Dermis microvascular lymphatic vessel endothelial cell (primary cell): ENCODE measurements at regions not wholly inside any gene's neighbourhood (a gene's known extent, or its start where the extent isn't known, plus 50 kb on each side); places are given as distances from the start of the nearest gene placed in this dataset.

Experiments
- DNase-seq, 2 donors: peaks; one replicate each; pipeline versions ENCODE4 v3.0.0 to v3.0.0-alpha.2; 2010; ENCODE audit warnings: low read depth in 2 of 2

DNA sequence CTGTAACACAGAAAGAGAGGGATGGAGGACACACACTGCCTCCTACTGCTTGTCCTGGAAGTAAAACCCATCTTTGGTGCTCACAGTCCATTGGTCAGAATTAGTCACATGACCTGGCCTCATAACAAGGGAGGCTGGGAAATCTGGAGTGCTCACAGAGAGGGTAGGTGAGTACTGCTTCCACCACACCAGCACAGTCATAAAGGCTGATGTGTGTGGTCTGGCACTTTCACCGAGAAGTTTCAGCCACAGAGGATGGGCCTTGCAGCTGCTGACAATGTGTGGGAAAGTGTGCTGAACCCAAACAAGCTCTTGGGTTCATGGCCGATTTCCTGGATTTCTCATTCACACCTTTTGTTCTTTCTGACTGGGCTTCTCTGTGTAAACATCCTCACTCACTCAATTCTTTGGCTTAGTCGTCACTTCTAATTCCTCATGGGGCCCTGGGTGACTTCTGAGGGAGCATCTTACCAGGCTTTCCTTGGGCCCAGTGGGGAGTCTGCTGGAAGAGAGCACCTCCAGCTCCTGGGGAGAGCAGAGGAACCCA, 100.7 kb downstream of the ASB7 start:
- peak; percentile 94 to 98 for DNase-seq

DNA sequence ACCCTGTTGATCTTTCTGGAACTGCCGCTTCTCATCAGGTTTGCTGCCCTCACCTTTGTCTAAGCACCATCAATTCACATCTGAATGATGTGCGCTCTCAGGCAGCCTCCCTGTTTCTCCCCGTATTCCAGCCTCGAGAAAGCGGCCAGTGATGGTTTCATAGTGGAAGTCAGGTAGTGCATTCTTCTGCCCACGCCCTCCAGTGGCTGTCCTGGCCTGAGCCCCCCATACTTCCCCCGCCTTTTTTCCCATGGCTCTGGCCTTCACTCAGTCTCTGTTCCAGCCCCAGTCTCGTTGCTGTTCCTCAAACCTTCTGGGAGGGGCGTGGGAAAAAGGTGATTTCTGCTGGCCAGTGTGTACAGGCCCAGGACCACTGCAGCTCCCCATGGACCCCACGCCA, 101.3 kb downstream of the ASB7 start:
- no peak for DNase-seq

DNA sequence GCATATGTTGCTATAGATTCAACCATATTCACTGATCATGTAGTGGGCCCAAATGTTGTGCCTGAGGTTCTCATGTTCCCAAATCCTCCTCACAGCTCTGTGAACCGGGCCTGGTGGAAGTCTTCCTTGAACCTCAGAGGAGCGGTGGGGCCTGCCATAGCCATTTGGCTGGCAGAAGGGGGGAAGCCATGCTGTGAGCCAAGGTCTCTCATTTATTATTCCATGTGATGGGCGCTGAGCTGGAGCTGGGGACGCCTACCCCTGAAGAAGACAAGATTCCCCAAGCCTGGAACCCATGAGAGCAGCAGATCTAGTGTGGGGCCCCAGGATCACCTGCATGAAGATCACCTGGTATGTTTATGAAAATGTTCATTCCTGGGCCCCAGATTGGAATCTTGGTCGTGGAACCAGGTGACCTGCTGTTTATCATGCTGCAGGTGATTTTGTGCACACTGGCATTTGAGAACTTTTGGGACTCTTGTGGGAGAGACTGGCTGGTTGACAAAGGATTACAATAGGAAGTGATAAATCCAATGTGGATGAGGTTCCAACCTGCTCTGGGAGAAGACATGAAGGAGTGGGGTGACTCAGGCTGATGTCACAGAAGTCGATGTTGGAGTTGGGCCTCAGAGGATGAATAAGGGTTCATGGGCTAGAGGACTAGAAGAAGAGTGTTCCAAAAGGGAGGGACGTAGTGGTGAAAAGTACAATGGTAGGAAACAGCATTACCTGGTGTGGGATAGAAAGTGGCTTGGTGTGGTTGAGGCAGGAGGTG, 102.1 kb downstream of the ASB7 start:
- DNase-seq: peak in 1 of 2 donors; percentile 62

DNA sequence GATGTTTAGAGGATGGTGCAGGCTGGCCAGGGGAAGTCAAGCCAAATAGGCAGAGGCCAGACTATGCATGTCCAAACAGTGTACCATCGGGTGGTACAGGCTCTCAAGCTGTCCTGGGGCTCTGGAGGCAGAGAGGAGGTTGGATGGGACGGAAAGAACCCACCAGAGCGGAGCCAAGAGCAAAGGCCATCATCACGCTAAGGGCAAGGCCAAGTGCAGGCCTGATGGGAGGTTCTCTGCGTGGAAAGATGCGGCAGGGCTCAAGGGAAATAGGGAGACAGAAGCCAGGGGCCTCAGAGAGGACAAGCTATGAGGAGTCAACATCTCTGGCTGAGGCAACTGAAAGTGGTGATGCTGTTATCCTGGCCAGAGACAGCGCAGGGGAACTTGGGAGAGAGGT, 102.7 kb downstream of the ASB7 start:
- no peak for DNase-seq

DNA sequence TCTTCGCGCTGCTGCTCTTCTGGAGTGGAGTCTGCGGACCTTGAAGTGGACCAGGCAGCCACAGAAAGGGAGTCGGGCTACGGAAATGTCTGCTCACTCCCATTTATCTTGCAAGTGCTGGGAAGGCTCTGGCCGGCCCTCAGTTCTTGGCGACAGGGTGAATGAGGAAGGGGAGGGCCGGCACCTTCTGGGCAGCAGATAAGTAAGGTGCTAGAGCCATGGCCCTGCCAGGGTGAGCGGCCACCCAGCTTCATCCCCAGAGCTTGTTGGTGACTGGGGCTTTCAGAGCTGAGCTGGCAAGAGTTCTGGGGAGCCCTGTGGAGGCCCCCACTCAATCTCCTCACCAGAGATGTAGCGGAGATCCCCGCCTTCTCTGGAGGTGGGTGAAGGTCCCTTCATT, 103.5 kb downstream of the ASB7 start:
- DNase-seq: no peak

DNA sequence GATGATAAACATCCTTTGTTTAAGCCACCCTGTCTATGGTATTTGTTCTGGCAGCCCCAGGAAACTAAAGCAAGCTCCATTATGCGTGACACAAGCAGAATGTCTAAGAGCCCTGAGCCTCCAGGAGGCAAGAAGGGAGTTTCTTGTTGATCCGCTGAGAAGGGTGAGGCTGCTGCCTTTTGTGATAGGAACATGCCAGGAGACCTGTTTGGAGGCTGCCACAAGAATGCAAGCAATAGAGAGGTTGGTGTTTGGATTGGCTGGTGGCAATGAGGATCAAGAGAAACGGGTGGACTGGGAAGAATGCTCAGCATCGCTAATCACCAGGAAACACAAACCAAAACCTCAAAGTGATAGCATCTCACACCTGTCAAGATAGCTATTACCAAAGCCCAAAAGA, 104.8 kb downstream of the ASB7 start:
- DNase-seq: no peak

DNA sequence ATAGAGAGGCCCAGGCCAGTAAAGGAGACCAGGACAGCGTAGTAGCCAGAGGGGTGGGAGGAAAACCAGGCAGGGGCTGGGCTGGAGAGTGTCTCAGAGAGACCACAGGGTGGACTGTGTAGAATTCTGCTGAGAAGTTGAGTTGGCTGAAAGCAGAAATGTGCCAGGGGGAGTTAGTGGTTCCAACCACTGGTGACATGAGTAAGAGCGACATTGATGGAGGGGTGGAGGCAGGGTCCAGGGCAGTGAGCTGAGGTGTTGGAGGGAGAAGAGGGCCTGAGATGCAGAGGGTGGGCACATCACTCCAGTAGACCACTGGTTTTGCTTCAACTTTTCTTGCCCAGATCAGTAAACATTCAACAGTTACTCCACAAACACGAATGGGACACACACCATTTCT, 106.5 kb downstream of the ASB7 start:
- DNase-seq: no peak

DNA sequence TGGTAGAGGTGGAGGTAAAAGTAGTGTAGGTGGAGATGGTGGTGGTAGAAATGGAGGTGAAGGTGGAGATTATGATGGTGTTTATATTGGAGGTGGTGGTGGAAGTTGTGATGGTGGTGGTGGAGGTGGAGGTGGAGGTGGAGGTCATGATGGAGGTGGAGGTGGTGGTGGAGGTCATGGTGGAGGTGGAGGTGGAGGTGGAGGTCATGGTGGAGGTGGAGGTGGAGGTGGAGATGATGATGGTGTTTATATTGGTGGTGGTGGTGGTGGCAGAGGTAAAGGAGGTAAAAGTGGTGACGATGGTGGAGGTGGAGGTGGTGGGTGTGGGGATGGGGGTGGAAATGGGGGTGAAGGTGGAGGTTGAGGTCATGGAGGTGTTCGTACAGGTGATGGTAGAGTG, 107.8 kb downstream of the ASB7 start:
- DNase-seq: no peak

DNA sequence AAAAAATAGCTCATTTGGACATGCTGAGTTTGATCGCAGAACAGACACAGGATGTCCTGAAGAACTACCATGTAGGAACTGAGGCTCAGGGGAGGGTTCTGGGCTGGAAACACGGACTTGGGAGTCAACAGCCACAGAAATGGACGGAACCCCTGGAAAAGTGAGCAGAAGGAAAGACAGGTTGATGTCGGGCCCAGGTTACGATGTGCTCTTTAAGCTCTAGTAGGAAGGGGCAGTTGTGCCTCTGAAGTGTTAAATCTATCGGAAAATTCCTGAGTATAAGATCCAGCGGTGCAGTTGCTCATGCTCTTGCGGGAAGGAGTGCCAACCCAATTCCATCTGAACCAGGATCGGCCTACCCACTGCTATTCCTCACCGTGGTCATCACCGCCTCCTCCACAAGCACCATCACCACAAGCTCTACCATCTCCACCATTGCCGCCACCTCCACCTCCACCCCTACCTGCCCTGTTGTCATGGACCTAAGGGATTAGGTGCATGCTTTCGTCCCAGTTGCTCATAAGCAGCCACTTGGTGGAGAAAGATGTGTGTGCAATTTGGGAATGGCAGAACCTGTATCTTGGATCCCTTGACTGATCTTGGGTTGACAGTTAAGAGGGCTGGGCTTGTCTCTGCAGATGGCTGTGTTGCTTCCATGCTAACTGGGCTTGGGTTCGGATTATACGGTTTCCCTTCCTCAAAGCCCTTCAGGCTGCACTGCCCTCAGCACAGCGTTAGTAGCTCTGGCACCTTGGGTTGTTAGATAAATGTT, 108.5 kb downstream of the ASB7 start:
- DNase-seq: no peak

DNA sequence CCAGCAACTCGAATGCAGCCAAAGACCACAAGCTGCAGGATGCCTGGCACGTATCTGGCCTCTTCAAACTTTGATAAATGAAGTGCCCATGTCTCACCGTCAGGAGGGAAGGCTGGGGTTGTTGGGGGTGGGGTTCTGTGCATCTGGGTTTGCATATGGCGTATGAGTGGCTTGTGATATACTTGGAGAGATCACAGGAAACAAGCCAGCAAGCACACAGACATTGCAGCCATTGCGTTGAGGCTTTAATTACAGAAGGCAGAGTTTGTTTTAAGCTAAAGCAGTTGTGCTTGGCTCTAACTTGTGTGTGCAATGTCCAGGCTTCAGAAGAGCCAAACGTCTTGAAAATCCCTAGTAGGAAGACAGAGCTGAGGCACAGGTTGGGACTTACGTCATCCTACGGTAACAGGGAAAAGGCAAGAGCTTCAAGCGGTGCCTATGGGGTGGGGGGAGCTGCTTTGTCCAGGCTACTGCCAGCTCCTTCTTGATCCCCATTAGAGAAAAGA, 109.2 kb downstream of the ASB7 start:
- DNase-seq: no peak

DNA sequence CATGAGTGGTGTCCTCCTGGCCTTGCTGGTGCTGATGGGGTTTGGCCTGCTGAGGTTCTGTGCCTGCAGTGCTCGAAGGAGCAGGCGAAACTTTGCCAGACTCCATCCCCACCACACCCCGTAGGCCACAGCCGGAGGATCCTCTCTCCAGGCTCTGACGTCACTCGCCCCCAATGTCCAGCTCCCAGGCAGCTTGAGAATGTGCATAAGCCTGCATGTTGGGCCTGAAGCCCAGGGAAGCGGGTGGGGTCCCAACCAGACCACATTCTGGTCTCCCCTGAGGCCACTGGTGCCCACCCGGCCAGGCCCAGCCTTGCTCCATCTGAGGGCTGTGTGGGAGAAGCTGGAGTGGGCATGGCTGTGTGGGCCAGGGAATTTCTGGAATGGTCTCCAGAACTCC, 109.8 kb downstream of the ASB7 start:
- no peak for DNase-seq

DNA sequence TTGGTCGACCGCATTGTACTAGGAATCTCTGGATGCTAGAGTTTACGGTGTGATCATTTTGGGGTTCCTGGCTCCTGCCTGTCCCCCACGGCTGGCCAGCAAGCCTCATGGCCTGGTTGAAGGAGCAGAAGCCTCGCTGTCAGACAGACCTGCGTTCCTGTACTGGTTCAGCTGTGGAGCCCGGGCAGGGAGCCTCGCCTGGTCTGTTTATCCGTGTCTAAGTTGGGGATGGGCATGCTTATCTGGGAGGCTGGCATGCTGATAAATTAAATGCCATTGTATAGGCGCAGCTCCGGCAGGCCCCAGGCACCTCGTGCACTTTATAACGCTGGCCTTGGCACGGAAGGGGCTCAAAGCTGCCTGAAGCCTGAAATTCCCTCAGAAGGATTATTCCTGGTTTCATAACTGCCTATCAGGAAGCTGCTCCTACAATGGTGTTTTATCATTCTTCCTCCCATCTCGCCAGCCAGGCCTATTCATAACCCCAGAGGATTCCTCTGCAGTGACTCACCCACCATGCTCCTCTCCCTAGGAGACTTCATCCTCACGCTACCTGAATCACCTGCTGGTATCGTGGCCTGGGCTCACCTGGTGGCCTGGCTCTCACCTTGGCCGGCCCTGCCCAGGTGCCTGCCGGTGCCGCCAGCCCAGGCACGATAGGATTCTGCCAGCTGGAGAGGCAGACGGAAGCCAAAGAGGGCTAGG, 110.9 kb downstream of the ASB7 start:
- peak; percentile 80 to 94 for DNase-seq

DNA sequence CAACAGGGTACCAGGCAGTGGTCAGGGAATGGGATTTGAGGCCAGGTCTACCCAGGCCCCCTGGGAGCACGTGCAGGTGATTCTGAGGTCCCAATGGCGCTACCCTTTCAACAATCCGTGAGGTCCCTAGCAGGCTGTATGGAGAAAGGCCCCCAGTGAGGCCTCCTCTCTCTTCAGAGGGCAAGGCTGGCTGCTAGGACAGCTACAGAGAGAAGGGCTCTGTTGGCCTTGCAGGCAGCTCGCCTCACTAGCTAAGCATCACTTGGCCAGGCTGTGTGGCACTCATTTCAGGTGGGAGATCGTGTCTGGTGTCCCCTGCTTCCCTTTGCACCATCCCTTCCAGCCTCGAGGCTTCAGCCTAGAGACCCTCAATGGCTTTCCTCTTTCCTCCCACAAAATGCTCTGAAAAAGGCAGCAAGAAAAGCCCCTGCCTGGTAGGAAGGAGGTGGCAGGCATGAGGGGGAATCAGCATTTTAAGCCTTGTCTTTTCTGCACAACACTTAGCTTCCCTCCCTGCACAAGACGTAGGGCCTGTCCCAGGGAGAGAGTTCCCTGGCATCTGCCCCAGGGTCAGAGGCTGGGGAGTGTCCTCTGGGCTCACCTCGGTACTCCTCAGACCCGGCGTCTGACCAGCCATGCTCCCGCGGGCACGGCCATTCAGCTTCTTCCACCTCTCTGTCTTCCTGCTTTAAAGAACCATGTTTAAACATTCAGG, 111.8 kb downstream of the ASB7 start:
- no peak for DNase-seq

DNA sequence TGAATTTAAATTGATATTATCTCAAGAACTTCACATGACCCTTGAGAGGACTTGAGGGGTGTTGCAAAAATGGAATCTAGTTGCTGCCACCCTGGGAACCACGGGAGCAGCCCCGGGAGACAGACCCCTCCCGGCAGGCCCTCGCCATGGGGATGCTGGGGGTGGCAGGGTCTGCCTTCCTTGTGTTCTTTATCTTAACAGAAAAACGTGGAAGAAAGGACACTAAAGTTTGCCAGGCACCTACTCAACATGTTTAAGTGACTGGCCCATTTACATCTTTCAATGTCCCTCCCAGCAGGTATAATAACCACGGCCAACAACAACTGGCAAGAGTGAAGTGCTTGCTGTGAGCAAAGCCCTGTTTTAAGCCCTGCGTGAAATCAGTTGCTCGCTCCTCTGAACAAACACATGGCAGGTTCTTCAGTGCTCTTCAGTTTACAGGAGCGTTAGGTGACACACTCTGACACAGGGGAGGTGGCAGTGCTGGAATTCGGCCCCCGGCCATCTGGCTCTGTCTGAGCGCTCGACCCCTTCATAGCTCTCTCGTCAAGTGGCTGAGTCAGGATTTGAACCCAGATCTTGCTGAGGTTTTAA, 112.5 kb downstream of the ASB7 start:
- DNase-seq: no peak

DNA sequence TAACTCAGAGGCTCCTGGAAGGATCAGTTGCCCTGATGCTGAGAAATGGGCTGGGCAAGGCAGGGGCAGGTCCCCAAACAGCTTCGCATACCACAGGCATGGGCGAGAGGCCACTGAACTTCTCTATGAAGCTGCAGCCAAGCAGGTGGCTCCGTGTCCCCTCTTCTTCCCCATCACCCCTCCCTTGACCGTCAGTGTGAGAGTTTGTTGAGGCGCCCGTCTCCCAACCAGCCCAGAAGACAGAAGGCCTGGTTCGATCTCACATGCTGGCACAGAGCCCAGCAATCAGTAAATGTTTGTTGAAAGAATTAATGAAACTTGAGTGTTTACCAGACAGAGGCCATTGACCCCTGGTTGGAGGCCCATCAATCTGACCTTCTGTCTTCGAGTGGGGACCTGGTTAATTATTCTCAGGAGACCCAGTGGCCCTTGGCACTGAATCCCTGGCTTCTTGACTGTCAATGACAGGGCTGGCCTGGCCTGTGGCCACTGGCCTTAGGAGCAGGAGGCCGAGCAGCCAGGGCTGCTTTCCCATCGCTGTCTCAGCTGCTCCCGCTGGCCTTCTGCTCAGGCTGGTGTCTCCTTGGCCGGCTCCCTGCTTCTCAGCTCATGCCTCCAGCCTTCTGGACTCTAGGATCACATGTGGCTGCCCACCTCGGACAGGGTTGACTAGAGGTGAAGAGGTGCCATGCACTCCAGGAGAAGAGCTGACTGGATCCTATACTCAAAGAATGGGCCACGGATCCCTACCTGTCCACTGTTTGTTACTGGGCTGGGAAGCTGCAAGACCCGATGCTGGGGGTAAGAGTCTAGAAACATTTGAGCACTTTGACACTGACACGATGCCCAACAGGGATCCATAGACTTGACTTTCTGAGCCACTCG, 113.4 kb downstream of the ASB7 start:
- no peak for DNase-seq

DNA sequence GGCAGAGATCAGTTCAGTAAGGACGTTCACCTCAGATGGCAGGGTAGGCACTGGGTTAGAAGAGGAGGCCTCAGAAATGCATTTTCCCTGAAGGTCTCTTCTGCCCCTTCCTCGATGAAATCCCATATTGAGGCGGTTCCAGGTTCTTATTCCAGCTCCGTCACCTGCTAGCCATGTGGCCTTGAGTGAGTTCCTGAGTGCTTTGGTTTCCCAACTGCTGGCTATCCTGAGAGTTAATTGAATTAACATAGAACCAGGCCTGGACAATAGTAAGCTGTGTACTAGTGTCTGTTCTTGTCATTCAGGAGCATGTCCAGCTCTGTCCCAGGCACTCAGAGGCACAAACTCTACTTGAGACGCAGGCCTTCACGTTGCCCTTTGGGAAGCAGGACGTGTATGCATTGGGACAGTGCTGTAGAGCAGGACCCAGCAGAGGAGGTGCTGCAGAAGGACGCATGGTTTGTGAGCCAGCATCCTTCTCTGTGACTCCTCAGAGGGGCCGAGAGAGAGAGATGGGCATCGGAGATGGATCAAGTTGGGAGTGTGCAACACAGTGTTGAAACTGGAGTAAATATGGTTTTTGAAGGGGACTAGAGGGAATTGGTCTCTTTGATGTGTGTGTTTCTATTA, 114.2 kb downstream of the ASB7 start:
- no peak for DNase-seq

DNA sequence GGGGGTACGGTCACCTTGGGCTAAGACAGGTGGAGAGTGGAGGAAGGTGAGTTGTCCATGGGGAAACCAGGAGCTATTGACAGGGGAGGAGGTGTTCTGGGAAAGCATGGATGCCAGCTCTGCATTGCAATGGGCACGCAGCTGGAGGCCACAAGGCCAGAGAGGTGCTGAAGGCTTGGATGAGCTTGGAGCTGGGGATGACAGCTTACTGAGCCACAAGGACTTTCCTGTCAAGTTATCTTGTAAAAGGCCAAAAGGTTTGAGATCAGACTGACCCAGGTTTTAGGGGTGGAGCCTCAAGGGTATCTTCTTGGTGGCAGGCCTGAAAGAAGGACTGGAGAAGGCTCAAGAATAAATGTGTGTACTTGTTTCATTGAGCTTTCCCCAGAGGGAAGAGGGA, 115.2 kb downstream of the ASB7 start:
- no peak for DNase-seq

DNA sequence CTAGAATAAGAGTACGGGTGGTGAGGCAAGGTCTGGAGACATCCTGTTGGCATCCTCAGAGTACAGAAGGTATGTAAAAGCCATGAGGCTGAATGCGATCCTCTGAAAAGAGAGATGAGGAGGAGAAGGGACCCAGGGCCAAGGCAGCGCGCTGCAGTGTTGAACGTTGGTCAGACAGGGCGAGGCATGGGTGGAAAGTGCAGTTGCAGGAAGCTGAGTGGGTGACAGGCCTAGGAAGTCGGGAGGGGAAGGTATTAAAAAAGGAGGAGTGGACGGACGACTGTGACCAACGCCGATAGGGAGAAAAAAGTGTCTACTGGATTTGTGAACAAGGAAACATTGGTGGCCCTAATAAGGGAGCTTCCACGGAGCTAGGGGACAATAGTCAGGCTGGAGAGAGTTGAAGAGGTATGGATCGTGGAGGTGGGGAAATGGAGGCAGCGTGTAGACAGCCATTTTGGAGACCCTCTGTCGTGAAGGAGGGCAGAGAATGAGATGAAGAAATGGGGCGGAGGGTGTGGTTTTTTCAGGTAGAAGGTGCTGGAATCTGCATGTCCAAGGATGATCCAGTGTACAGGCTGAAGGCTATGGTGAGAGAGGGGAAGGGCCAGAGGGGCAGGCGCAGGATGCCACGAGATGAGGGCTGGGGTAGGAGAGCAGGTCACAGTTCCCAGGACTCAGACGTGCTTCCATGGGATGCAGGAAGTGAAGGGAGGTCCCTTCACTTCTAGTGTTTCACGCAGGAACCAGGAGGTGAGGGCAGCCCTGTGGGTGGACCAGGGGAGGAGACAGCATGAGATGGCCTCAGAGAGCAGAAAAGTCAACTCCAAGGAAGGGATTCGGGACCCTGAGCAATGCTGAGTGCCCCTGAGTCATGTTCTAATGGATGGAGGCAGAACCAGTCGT, 115.9 kb downstream of the ASB7 start:
- no peak for DNase-seq
